HepG2 (cell line): ENCODE measurements at regions not wholly inside any gene's neighbourhood (a gene's known extent, or its start where the extent isn't known, plus 50 kb on each side); places are given as distances from the start of the nearest gene placed in this dataset.

Experiments used
- ATAC-seq: fragments of 200-7000 bp; cut with Tn5 transposase; 3 replicates; pipeline ENCODE4 v1.9.1; 2020; ENCODE audit warnings: mild to moderate bottlenecking, moderate library complexity
- BruUV-seq: library from RNA; stranded (reverse); fragments of 400-500 nt; replicated peaks from 2 replicates; lab custom pipeline; 2021; lab: Mats Ljungman, UMichigan
- CTCF ChIA-PET: fragments of 300-600 bp; formaldehyde crosslinking; extraction: SDS; loops from one replicate; lab custom pipeline; 2021; ENCODE audit warnings: low total read pairs, inconsistent platforms, low intra/inter-chr PET ratio; lab: Yijun Ruan, JAX
- POLR2A ChIA-PET: fragments of 350-600 bp; sonication (Branson Sonifier 250); formaldehyde crosslinking; loops from one replicate; lab custom pipeline; 2020; ENCODE audit warnings: antibody characterized with exemption, inconsistent platforms; lab: Yijun Ruan, JAX
- DNase-seq: peaks from one replicate; pipeline ENCODE4 v3.0.0-alpha.2; 2015; ENCODE audit warnings: low spot score
- FAIRE-seq: peaks from 3 replicates; lab custom pipeline; 2011; peaks lifted over from hg19 to GRCh38; lab: Jason Lieb, UNC
- H2AFZ ChIP-seq: one replicate; pipeline ENCODE4 v1.6.1; 2011; ENCODE audit warnings: low read length, inconsistent platforms
- H3K27ac ChIP-seq: fragments of 300-600 bp; 3 replicates; pipeline ENCODE4 v1.8.0; 2011; ENCODE audit warnings: mixed run types, mild to moderate bottlenecking, mixed read lengths, low read length, inconsistent platforms; ENCODE audit not compliant: insufficient read depth; ENCODE audit errors: extremely low read length
- H3K27me3 ChIP-seq, 2 experiments: fragments of 200-600 bp in 1 of 2; 2 replicates in 1 of 2; 3 replicates in 1 of 2; pipeline versions ENCODE4 v1.6.0 to v1.8.0; 2011; ENCODE audit warnings: low read length in 2 of 2, mild to moderate bottlenecking in 2 of 2, moderate library complexity in 2 of 2, inconsistent platforms in 1 of 2; ENCODE audit not compliant: insufficient read depth in 2 of 2, control insufficient read depth in 1 of 2
- H3K36me3 ChIP-seq, 2 experiments: fragments of 200-600 bp in 1 of 2; replicated peaks in 1 of 2; 2 replicates in 1 of 2; 3 replicates in 1 of 2; pipeline versions ENCODE4 v1.5.1 to v1.8.0; 2011; ENCODE audit warnings: low read length in 2 of 2, inconsistent platforms in 1 of 2; ENCODE audit not compliant: insufficient read depth in 2 of 2, control insufficient read depth in 1 of 2
- H3K4me1 ChIP-seq: 2 replicates; pipeline ENCODE4 v1.5.1; 2012; ENCODE audit warnings: low read length, inconsistent platforms; ENCODE audit not compliant: insufficient read depth
- H3K4me2 ChIP-seq: 2 replicates; pipeline ENCODE4 v1.6.0; 2011; ENCODE audit warnings: low read depth, low read length, inconsistent platforms
- H3K4me3 ChIP-seq, 3 experiments: fragments of 200-600 bp in 1 of 3; sonication (generic), shearing (Covaris generic) in 1 of 3; replicated peaks in 1 of 3; 2 replicates each; pipeline ENCODE4 v1.5.1; 2011 to 2016; ENCODE audit warnings: low read length in 3 of 3, inconsistent platforms in 2 of 3, low read depth in 2 of 3, mild to moderate bottlenecking in 2 of 3, control low read depth in 1 of 3, mixed read lengths in 1 of 3; ENCODE audit not compliant: insufficient read depth in 1 of 3
- H3K79me2 ChIP-seq: one replicate; pipeline ENCODE4 v1.6.1; 2011; ENCODE audit warnings: low read length, inconsistent platforms; ENCODE audit not compliant: insufficient read depth
- H3K9ac ChIP-seq: 2 replicates; pipeline ENCODE4 v1.6.0; 2011; ENCODE audit warnings: mild to moderate bottlenecking, low read depth, low read length, inconsistent platforms; ENCODE audit not compliant: insufficient read depth
- H3K9me3 ChIP-seq: 2 replicates; pipeline ENCODE4 v1.5.1; 2012; ENCODE audit warnings: mild to moderate bottlenecking, low read length
- H4K20me1 ChIP-seq: 2 replicates; pipeline ENCODE4 v1.6.0; 2011; ENCODE audit warnings: inconsistent platforms, mild to moderate bottlenecking, low read length, moderate library complexity; ENCODE audit not compliant: insufficient read depth
- CAMTA2 ChIP-seq: sonication (generic); formaldehyde crosslinking; IDR thresholded peaks from 2 replicates; pipeline ENCODE4 v1.4.0; 2020; ENCODE audit warnings: mild to moderate bottlenecking, missing genetic modification reagents, borderline replicate concordance
- NFIB ChIP-seq: sonication (generic); formaldehyde crosslinking; IDR thresholded peaks from 2 replicates; pipeline ENCODE4 v1.9.0; 2021; ENCODE audit warnings: missing genetic modification reagents, mild to moderate bottlenecking, borderline replicate concordance
- ZNF44 ChIP-seq: sonication (generic); formaldehyde crosslinking; IDR thresholded peaks from 2 replicates; pipeline ENCODE4 v1.5.1; 2020; ENCODE audit warnings: mild to moderate bottlenecking, missing genetic modification reagents
- ZNF878 ChIP-seq: sonication (generic); formaldehyde crosslinking; IDR thresholded peaks from 2 replicates; pipeline ENCODE4 v1.8.1; 2023; ENCODE audit warnings: mild to moderate bottlenecking, missing genetic modification reagents, moderate library complexity
- WGBS: methylation state at CpG from one replicate; pipeline ENCODE4 v1.1.6; 2017; ENCODE audit warnings: low lambda C conversion rate; 5-methylcytosine and 5-hydroxymethylcytosine counted together
- in situ Hi-C: cut with HindIII; loops from 2 replicates; pipeline ENCODE4 v1.10.0; 2017; ENCODE audit warnings: low pct_unique_long_range_greater_than_20kb; ENCODE audit not compliant: extremely low pct_ligation_motif_present
- intact Hi-C: fragments of 100-400 bp; cut with micrococcal nuclease; formaldehyde crosslinking; loops from one replicate; pipeline ENCODE4 v1.10.0; 2022; ENCODE audit not compliant: unreplicated experiment
- TF ChIP-seq, protein P1 (sequence below): IDR thresholded peaks from 2 replicates; pipeline ENCODE4 v1.6.1; 2012; ENCODE audit warnings: inconsistent platforms
- TF ChIP-seq, protein P2 (sequence below): sonication (generic); formaldehyde crosslinking; IDR thresholded peaks from 2 replicates; pipeline ENCODE4 v1.8.0; 2022; ENCODE audit warnings: mild to moderate bottlenecking, missing genetic modification reagents, moderate library complexity
- TF ChIP-seq, protein P3 (sequence below): sonication (generic); formaldehyde crosslinking; IDR thresholded peaks from 2 replicates; pipeline ENCODE4 v1.8.0; 2022; ENCODE audit warnings: mild to moderate bottlenecking, missing genetic modification reagents

DNA sequence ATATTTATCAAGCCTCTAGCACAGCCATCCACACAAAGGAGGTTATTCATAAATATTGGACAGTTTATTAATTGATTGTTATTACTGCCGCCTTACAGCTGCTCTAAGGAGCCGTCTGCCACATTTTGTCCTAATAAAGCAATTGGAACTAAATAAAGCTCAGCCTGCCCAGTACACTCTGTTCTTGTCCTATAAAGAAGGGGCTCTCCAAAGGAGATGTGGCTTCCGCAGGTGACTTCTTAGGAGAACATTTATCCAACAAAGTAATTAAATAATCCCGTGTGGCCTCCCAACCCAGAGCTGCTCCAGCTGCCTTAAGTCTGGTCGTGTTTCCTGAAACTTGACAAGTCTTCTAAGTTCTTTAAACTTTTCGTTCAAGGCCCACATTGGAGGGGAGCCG lies 497.7 kb downstream of the NPHP4 start (continued):
- no peak for TF ChIP-seq NFIB (CRISPR knock-in tag)

DNA sequence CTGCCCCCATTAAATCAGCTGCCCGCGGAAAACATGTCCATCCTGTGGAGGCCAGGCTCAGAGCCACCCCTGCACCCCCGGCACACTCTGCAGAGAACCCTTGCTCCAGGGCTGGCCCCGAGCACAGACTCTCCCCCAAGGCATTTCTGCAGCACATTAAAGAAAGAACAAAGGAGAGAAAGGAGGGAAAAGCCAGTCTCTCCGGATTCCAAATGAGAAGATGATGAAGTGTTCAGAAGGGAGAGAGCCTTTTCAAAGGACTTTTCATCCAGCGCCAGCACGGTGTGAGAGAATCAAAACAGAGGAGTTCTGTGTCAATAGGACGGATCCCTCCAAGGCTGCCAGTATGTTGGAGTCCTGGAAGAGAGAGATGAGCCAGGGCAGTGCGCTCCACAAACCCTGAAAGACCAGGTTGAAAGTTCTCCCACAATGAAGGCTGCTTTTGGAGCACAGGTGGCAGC lies 498.3 kb downstream of the NPHP4 start:
- Histone ChIP-seq H3K9ac (no peak overlapping the region), H3K4me2 (no peak overlapping the region), H4K20me1 (no peaks in the 10 kb centered on the region), H3K4me1 (no peaks in the 10 kb centered on the region), H2AFZ (no peak overlapping the region), H3K27me3 (peaks cover 5 to 51% of the 10 kb centered on the region in 2 experiments; a peak in 4 of 5 replicates), H3K4me3 (no peak overlapping the region), H3K9me3 (no peaks in the 10 kb centered on the region), H3K27ac (no peak overlapping the region), H3K36me3 (no peaks in the 10 kb centered on the region), H3K79me2 (no peaks in the 10 kb centered on the region)
- intact Hi-C loops (no loop called here), in situ Hi-C loops (no loop called here)
- TF ChIP-seq, protein P1, sequence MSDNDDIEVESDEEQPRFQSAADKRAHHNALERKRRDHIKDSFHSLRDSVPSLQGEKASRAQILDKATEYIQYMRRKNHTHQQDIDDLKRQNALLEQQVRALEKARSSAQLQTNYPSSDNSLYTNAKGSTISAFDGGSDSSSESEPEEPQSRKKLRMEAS, result no peak
- TF ChIP-seq ZNF878 (CRISPR knock-in tag), result no peak
- TF ChIP-seq, protein P2, sequence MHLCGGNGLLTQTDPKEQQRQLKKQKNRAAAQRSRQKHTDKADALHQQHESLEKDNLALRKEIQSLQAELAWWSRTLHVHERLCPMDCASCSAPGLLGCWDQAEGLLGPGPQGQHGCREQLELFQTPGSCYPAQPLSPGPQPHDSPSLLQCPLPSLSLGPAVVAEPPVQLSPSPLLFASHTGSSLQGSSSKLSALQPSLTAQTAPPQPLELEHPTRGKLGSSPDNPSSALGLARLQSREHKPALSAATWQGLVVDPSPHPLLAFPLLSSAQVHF (CRISPR knock-in tag), result no peak
- no peak for TF ChIP-seq CAMTA2 (CRISPR knock-in tag)
- TF ChIP-seq ZNF44 (CRISPR knock-in tag), result no peak
- TF ChIP-seq, protein P3, sequence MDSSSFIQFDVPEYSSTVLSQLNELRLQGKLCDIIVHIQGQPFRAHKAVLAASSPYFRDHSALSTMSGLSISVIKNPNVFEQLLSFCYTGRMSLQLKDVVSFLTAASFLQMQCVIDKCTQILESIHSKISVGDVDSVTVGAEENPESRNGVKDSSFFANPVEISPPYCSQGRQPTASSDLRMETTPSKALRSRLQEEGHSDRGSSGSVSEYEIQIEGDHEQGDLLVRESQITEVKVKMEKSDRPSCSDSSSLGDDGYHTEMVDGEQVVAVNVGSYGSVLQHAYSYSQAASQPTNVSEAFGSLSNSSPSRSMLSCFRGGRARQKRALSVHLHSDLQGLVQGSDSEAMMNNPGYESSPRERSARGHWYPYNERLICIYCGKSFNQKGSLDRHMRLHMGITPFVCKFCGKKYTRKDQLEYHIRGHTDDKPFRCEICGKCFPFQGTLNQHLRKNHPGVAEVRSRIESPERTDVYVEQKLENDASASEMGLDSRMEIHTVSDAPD, result no peak
- POLR2A ChIA-PET, result no interaction called here
- no peak for DNase-seq
- no peak for FAIRE-seq
- 7% methylated on average over 9 of the region's 9 CpGs for WGBS
- CTCF ChIA-PET, result no interaction called here
- ATAC-seq, result no peak
- no TSS peak for BruUV-seq
